DMS114 treated with DMSO at 0.1 percent for 48 hours (cell line): ENCODE measurements at regions not wholly inside any gene's neighbourhood (a gene's known extent, or its start where the extent isn't known, plus 50 kb on each side); places are given as distances from the start of the nearest gene placed in this dataset.

Experiments
- DNase-seq: peaks from one replicate; lab custom pipeline; 2025; ENCODE audit not compliant: unreplicated experiment; lab: John Stamatoyannopoulos, UW

GRCh38 chr7:116145245-116145852, 65.0 kb upstream of the TES start:
- DNase-seq = no peak

DNA sequence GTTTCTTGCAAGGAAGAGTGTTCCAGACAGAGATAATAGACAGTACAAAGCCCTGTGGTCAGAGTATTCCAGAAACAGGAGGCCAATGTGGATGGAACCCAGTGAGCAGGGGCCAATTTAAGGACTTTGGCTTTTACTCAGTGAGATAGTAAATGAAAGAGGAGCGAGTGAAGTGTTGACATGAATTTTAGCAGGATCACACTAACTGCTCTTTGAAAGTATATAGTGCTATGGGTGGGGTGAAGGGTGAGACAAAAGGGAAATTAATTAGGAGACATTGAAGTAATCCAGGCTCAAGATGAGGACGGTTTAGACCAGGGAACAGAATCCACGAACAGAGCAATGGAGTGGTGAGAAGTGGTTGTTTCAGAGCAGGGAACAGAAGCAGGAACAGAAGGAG, 62.2 kb upstream of the TES start:
- no peak for DNase-seq

- no peak for DNase-seq
These were observed 61.7 kb upstream of the TES start for GRCh38 chr7:116148626-116149025.

- no peak for DNase-seq
These were observed 59.8 kb upstream of the TES start for GRCh38 chr7:116150588-116150987.

DNA sequence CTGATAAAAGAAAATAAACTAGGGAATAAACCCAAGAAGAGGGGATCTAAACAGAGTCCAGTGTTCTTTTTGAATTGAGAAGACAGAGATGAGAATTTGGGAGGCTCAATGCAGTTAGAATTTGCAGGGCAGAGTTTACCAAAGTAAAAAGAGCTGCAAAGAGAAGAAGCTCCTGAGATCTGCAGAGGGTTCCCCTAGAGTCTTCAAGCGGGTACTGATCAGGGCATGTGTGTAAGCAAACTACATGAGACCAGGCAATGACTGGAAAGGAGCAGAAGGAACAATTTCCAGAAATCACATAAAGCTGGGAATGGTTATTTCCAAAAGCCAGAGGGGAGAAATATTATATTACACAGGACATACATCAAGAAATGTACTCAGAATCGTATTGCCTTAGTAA, 58.1 kb upstream of the TES start:
- DNase-seq = no peak

DNA sequence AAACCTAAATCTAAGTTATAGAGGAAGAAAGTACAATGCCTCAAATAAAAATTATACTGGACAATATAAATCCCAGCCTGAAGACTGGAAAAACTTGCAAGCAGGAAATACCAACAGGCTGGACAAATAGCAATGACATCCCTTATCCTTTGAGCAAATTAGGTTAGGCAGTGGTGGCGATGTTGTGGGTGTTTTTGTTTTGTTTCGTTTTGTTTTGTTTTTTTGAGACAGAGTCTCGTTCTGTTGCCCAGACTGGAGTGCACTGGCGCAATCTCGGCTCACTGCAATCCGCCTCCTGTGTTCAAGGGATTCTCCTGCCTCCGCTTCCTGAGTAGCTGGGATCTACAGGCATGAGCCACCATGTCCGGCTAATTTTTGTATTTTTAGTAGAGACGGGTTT, 57.3 kb upstream of the TES start:
- DNase-seq = no peak

GRCh38 chr7:116159711-116160110, 50.6 kb upstream of the TES start:
- no peak for DNase-seq
